Panc1 (cell line): ENCODE measurements at regions not wholly inside any gene's neighbourhood (a gene's known extent, or its start where the extent isn't known, plus 50 kb on each side); places are given as distances from the start of the nearest gene placed in this dataset.

Source experiments
- ATAC-seq: fragments of 200-7000 bp; cut with Tn5 transposase; 2 replicates; pipeline ENCODE4 v1.9.1; 2020; ENCODE audit warnings: mild to moderate bottlenecking, moderate library complexity
- BruUV-seq: library from RNA; stranded (reverse); fragments of 400-500 nt; replicated peaks from 2 replicates; lab custom pipeline; 2021; lab: Mats Ljungman, UMichigan
- CTCF ChIA-PET: fragments of 300-600 bp; sonication (Branson Sonifier 250); formaldehyde crosslinking; loops from one replicate; lab custom pipeline; 2022; ENCODE audit warnings: antibody characterized with exemption; lab: Charles Lee
- POLR2A ChIA-PET: fragments of 300-600 bp; sonication (Branson Sonifier 250); formaldehyde crosslinking; loops from one replicate; lab custom pipeline; 2022; ENCODE audit warnings: antibody characterized with exemption; lab: Charles Lee
- DNase-seq: peaks from one replicate; pipeline ENCODE4 v3.0.0-alpha.2; 2010; ENCODE audit warnings: low read depth, low spot score
- H3K27ac ChIP-seq: 2 replicates; pipeline ENCODE4 v1.5.1; 2011; ENCODE audit warnings: mild to moderate bottlenecking, low read length, inconsistent platforms
- H3K27me3 ChIP-seq: fragments of 200-500 bp; sonication (Bioruptor generic); 2 replicates; pipeline ENCODE4 v1.6.0; 2014; ENCODE audit warnings: low read length, inconsistent platforms; ENCODE audit not compliant: control insufficient read depth, insufficient read depth
- H3K36me3 ChIP-seq: fragments of 200-500 bp; sonication (Bioruptor generic); 2 replicates; pipeline ENCODE4 v1.5.1; 2014; ENCODE audit warnings: inconsistent platforms, mild to moderate bottlenecking, low read length, moderate library complexity; ENCODE audit not compliant: control insufficient read depth, insufficient read depth
- H3K4me1 ChIP-seq: 2 replicates; pipeline ENCODE4 v1.5.1; 2011; ENCODE audit warnings: inconsistent platforms, mild to moderate bottlenecking, low read length, moderate library complexity; ENCODE audit not compliant: control insufficient read depth, insufficient read depth
- H3K4me3 ChIP-seq, 2 experiments: 2 replicates each; pipeline ENCODE4 v1.5.1; 2011 to 2012; ENCODE audit warnings: low read depth in 2 of 2, low read length in 2 of 2, mild to moderate bottlenecking in 2 of 2, inconsistent platforms in 1 of 2, moderate library complexity in 1 of 2
- H3K9me3 ChIP-seq: fragments of 200-500 bp; sonication (Bioruptor generic); 2 replicates; pipeline ENCODE4 v1.5.1; 2014; ENCODE audit warnings: low read depth, mild to moderate bottlenecking, inconsistent platforms, low read length, moderate library complexity; ENCODE audit not compliant: control insufficient read depth, insufficient read depth
- CTCF ChIP-seq: fragments of 450-650 bp; IDR thresholded peaks from 2 replicates; pipeline ENCODE4 v1.5.1; 2017; ENCODE audit warnings: mild to moderate bottlenecking
- POLR2AphosphoS5 ChIP-seq: IDR thresholded peaks from 2 replicates; pipeline ENCODE4 v1.6.1; 2012; ENCODE audit warnings: mild to moderate bottlenecking, low read depth, low read length, moderate library complexity
- SIN3A ChIP-seq: IDR thresholded peaks from 2 replicates; pipeline ENCODE4 v1.6.1; 2012; ENCODE audit warnings: low read depth, mild to moderate bottlenecking, low read length, moderate library complexity, borderline replicate concordance; ENCODE audit not compliant: insufficient read depth
- TCF7L2 ChIP-seq: IDR thresholded peaks from 2 replicates; pipeline ENCODE4 v1.6.1; 2011; ENCODE audit warnings: mild to moderate bottlenecking, low read depth, low read length, inconsistent platforms
- in situ Hi-C: cut with HindIII; loops from 2 replicates; pipeline ENCODE4 v1.10.0; 2016; ENCODE audit warnings: low sequenced_read_pairs, low pct_unique_long_range_greater_than_20kb
- intact Hi-C: fragments of 100-400 bp; cut with micrococcal nuclease; formaldehyde crosslinking; loops from one replicate; pipeline ENCODE4 v1.10.0; 2022; ENCODE audit not compliant: unreplicated experiment
- TF ChIP-seq, protein P1 (sequence below), 2 experiments: IDR thresholded peaks; 2 replicates each; pipeline ENCODE4 v1.6.1; 2011 to 2012; ENCODE audit warnings: low read depth in 2 of 2, control low read depth in 1 of 2, low read length in 1 of 2, mild to moderate bottlenecking in 1 of 2, moderate library complexity in 1 of 2; ENCODE audit not compliant: insufficient read depth in 1 of 2

DNA sequence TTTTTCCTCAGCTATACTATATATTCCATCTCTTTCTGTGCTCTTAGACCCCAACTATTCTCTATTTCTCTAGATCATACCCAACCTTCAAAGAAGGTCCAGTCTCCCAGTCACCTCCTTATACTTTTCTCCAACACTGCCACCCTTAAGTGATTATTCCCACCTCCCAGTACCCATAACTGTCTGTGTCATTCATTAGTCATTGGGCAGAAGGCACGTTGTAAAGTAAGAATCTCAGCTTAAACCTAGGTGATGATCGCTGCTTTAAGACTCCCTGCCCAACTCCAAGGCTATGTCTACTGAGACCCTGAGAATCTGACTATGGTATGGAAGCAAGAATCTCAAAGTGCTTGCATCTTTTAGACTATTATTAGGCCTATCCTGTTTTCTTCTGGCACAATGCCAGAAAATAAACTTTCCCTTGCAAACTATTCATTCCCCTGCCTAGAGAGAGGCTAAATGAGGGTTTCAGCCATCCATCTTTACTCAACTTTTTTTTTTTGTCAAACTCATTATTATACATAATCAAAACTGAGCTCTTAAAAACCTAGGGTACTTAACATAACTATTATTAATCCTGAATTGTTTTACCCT, 174.3 kb upstream of the DPT start:
- TF ChIP-seq POLR2AphosphoS5 = no peak
- TF ChIP-seq SIN3A = no peak
- TF ChIP-seq TCF7L2 = no peak
- TF ChIP-seq CTCF = no peak
- TF ChIP-seq, protein P1, sequence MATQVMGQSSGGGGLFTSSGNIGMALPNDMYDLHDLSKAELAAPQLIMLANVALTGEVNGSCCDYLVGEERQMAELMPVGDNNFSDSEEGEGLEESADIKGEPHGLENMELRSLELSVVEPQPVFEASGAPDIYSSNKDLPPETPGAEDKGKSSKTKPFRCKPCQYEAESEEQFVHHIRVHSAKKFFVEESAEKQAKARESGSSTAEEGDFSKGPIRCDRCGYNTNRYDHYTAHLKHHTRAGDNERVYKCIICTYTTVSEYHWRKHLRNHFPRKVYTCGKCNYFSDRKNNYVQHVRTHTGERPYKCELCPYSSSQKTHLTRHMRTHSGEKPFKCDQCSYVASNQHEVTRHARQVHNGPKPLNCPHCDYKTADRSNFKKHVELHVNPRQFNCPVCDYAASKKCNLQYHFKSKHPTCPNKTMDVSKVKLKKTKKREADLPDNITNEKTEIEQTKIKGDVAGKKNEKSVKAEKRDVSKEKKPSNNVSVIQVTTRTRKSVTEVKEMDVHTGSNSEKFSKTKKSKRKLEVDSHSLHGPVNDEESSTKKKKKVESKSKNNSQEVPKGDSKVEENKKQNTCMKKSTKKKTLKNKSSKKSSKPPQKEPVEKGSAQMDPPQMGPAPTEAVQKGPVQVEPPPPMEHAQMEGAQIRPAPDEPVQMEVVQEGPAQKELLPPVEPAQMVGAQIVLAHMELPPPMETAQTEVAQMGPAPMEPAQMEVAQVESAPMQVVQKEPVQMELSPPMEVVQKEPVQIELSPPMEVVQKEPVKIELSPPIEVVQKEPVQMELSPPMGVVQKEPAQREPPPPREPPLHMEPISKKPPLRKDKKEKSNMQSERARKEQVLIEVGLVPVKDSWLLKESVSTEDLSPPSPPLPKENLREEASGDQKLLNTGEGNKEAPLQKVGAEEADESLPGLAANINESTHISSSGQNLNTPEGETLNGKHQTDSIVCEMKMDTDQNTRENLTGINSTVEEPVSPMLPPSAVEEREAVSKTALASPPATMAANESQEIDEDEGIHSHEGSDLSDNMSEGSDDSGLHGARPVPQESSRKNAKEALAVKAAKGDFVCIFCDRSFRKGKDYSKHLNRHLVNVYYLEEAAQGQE (IDR thresholded peaks at IDR 0.05; ENCODE audit: insufficient read depth in 1 of 2, low read depth in 2 of 2, low read length in 1 of 2) = no peak
- ChIA-PET CTCF (no interaction called here), POLR2A (no interaction called here)
- Histone ChIP-seq H3K4me1 (no peaks in the 10 kb centered on the region), H3K27ac (no peak overlapping the region), H3K36me3 (no peaks in the 10 kb centered on the region), H3K27me3 (no peaks in the 10 kb centered on the region), H3K9me3 (no peaks in the 10 kb centered on the region), H3K4me3 (no peak overlapping the region)
- intact Hi-C loops = no loop called here
- ATAC-seq (no peak), DNase-seq (no peak)
- in situ Hi-C loops = no loop called here
- no TSS peak for BruUV-seq

DNA sequence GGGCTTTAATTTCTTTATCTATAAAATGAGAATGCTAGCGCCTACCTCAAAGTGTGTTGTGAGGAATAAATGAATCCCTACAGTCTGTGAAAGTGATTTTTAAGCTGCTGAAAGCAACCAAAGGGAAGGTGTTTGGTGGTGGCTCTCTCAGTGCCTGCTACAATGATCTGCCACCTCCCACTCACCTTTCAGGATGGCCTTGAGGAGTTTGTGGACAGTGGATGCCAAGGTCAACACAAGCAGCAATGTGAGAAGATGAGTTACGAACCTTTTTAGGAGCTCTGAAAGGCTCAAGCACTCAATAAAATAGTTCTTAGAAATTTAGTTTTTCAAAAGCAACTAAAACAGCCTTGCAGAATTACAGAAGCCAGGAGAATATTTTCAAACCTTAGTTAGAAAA, 176.6 kb upstream of the DPT start:
- ChIA-PET CTCF (no interaction called here), POLR2A (no interaction called here)
- no peaks in the 10 kb centered on the region for H3K4me1 ChIP-seq
- H3K9me3 ChIP-seq = no peaks in the 10 kb centered on the region
- no peaks in the 10 kb centered on the region for H3K36me3 ChIP-seq
- in situ Hi-C loops = no loop called here
- H3K4me3 ChIP-seq = no peak overlapping the region
- no peaks in the 10 kb centered on the region for H3K27me3 ChIP-seq
- ATAC-seq = no peak
- no peak overlapping the region for H3K27ac ChIP-seq
- intact Hi-C loops = no loop called here
- TF ChIP-seq POLR2AphosphoS5 = no peak
- DNase-seq = no peak
- no TSS peak for BruUV-seq

- CTCF ChIA-PET = no interaction called here
These were observed 177.4 kb upstream of the DPT start for GRCh38 chr1:168906367-168906766.

More at GRCh38 chr1:168906367-168906766, 177.4 kb upstream of the DPT start:
- no peak for DNase-seq
- TF ChIP-seq CTCF = no peak
- no peak for TF ChIP-seq SIN3A
- no peak for TF ChIP-seq TCF7L2
- TF ChIP-seq, protein P1 (IDR thresholded peaks at IDR 0.05; ENCODE audit: insufficient read depth in 1 of 2, low read depth in 2 of 2, low read length in 1 of 2) = no peak
- no peak for TF ChIP-seq POLR2AphosphoS5
- no peak for ATAC-seq
- no peaks in the 10 kb centered on the region for H3K4me1 ChIP-seq
- in situ Hi-C loops = no loop called here
- H3K27ac ChIP-seq = no peak overlapping the region
- POLR2A ChIA-PET = no interaction called here
- BruUV-seq = no TSS peak
- no peaks in the 10 kb centered on the region for H3K9me3 ChIP-seq
- H3K36me3 ChIP-seq = no peaks in the 10 kb centered on the region
- no peak overlapping the region for H3K4me3 ChIP-seq
- no peaks in the 10 kb centered on the region for H3K27me3 ChIP-seq
- intact Hi-C loops = no loop called here
